GM13976 (cell line): ENCODE measurements at regions not wholly inside any gene's neighbourhood (a gene's known extent, or its start where the extent isn't known, plus 50 kb on each side); places are given as distances from the start of the nearest gene placed in this dataset.

Experiments
- DNase-seq: peaks from one replicate; pipeline ENCODE4 v3.0.0; 2012; ENCODE audit warnings: low spot score
- CTCF ChIP-seq: IDR thresholded peaks from 2 replicates; pipeline ENCODE4 v1.5.1; 2012; ENCODE audit warnings: borderline replicate concordance, mild to moderate bottlenecking; ENCODE audit not compliant: insufficient read depth; ENCODE audit errors: extremely low read depth, missing control alignments, control extremely low read depth
- in situ Hi-C: fragments of 300-500 bp; cut with MboI; formaldehyde crosslinking; loops from one replicate; pipeline ENCODE4 v1.12.0; 2022; ENCODE audit warnings: low sequenced_read_pairs, mixed read lengths, inconsistent platforms; ENCODE audit not compliant: unreplicated experiment

GRCh38 chr18:78781601-78781960, 198.0 kb upstream of the SALL3 start:
- no peak for DNase-seq
- in situ Hi-C loops: no loop called here
- no peak for TF ChIP-seq CTCF

- in situ Hi-C loops: no loop called here
- no peak for DNase-seq
- TF ChIP-seq CTCF: no peak
These were observed 196.6 kb upstream of the SALL3 start for GRCh38 chr18:78782951-78783563.

- DNase-seq: no peak
- no peak for TF ChIP-seq CTCF
- in situ Hi-C loops: no loop called here
These were observed 196.1 kb upstream of the SALL3 start for GRCh38 chr18:78783564-78783960.

GRCh38 chr18:78784861-78785260, 194.8 kb upstream of the SALL3 start:
- in situ Hi-C loops: no loop called here
- TF ChIP-seq CTCF: no peak
- no peak for DNase-seq

- TF ChIP-seq CTCF: no peak
- in situ Hi-C loops: no loop called here
- no peak for DNase-seq
These were observed 193.9 kb upstream of the SALL3 start for GRCh38 chr18:78785706-78786105.

GRCh38 chr18:78786776-78787175, 192.8 kb upstream of the SALL3 start:
- DNase-seq: no peak
- TF ChIP-seq CTCF: no peak
- in situ Hi-C loops: no loop called here

GRCh38 chr18:78787751-78788150, 191.9 kb upstream of the SALL3 start:
- in situ Hi-C loops: no loop called here
- TF ChIP-seq CTCF: no peak
- DNase-seq: no peak
